ENCODE measurements at regions not wholly inside any gene's neighbourhood (a gene's known extent, or its start where the extent isn't known, plus 50 kb on each side); places are given as distances from the start of the nearest gene placed in this dataset.

- intact Hi-C loops (cut with DNase I; ENCODE audit: low total_unique reads): no loop called here
- no peaks in the 10 kb centered on the region for H3K36me3 ChIP-seq
- TF ChIP-seq POLR2AphosphoS5 (IDR thresholded peaks at IDR 0.05) (no peak), CTCF (IDR thresholded peaks at IDR 0.05) (no peak), POLR2A (IDR thresholded peaks at IDR 0.05) (no peak)
- H3K4me3 ChIP-seq: no peak overlapping the region
- H3K27ac ChIP-seq: no peak overlapping the region
- no peaks in the 10 kb centered on the region for H3K4me1 ChIP-seq
- H3K27me3 ChIP-seq: no peaks in the 10 kb centered on the region
- no peak for DNase-seq (ENCODE audit: low spot score in 2 of 2)
- no peaks in the 10 kb centered on the region for H3K9me3 ChIP-seq
Observed at GRCh38 chr6:92848901-92849300, 570.5 kb downstream of the EPHA7 start.

- Histone ChIP-seq H3K9me3 (no peaks in the 10 kb centered on the region), H3K27me3 (no peaks in the 10 kb centered on the region), H3K27ac (no peak overlapping the region), H3K4me1 (no peaks in the 10 kb centered on the region), H3K4me3 (no peak overlapping the region), H3K36me3 (no peaks in the 10 kb centered on the region)
- DNase-seq (ENCODE audit: low spot score in 2 of 2): no peak
- intact Hi-C loops (cut with DNase I; ENCODE audit: low total_unique reads): no loop called here
- TF ChIP-seq POLR2A (IDR thresholded peaks at IDR 0.05) (no peak), POLR2AphosphoS5 (IDR thresholded peaks at IDR 0.05) (no peak), CTCF (IDR thresholded peaks at IDR 0.05) (no peak)
Observed at GRCh38 chr6:92848459-92848858, 570.9 kb downstream of the EPHA7 start.

- Histone ChIP-seq H3K4me1 (no peaks in the 10 kb centered on the region), H3K4me3 (no peak overlapping the region), H3K27ac (no peak overlapping the region), H3K36me3 (no peaks in the 10 kb centered on the region), H3K9me3 (no peaks in the 10 kb centered on the region), H3K27me3 (no peaks in the 10 kb centered on the region)
- TF ChIP-seq POLR2A (IDR thresholded peaks at IDR 0.05) (no peak), CTCF (IDR thresholded peaks at IDR 0.05) (no peak), POLR2AphosphoS5 (IDR thresholded peaks at IDR 0.05) (no peak)
- no peak for DNase-seq (ENCODE audit: low spot score in 2 of 2)
- intact Hi-C loops (cut with DNase I; ENCODE audit: low total_unique reads): no loop called here
Observed at GRCh38 chr6:92847988-92848387, 571.4 kb downstream of the EPHA7 start.

- DNase-seq (ENCODE audit: low spot score in 2 of 2): no peak
- no peak for TF ChIP-seq CTCF (IDR thresholded peaks at IDR 0.05)
- TF ChIP-seq POLR2A (IDR thresholded peaks at IDR 0.05): no peak
- no peak for TF ChIP-seq POLR2AphosphoS5 (IDR thresholded peaks at IDR 0.05)
Observed at GRCh38 chr6:92840246-92840930, 579.0 kb downstream of the EPHA7 start.

GRCh38 chr6:92828788-92829187 lies 590.6 kb downstream of the EPHA7 start:
- H3K9me3 ChIP-seq: no peaks in the 10 kb centered on the region
- intact Hi-C loops (cut with DNase I; ENCODE audit: low total_unique reads): no loop called here

More at GRCh38 chr6:92840246-92840930, 579.0 kb downstream of the EPHA7 start:
- Histone ChIP-seq H3K9me3 (no peaks in the 10 kb centered on the region), H3K27me3 (no peaks in the 10 kb centered on the region), H3K27ac (no peak overlapping the region), H3K36me3 (no peaks in the 10 kb centered on the region), H3K4me3 (no peak overlapping the region), H3K4me1 (no peaks in the 10 kb centered on the region)
- intact Hi-C loops (cut with DNase I; ENCODE audit: low total_unique reads): no loop called here

More at GRCh38 chr6:92828788-92829187, 590.6 kb downstream of the EPHA7 start:
- H3K36me3 ChIP-seq: no peaks in the 10 kb centered on the region
- no peak for DNase-seq (ENCODE audit: low spot score in 2 of 2)
- H3K4me3 ChIP-seq: no peak overlapping the region
- TF ChIP-seq POLR2AphosphoS5 (IDR thresholded peaks at IDR 0.05) (no peak), CTCF (IDR thresholded peaks at IDR 0.05) (no peak), POLR2A (IDR thresholded peaks at IDR 0.05) (no peak)
- H3K4me1 ChIP-seq: no peaks in the 10 kb centered on the region
- no peak overlapping the region for H3K27ac ChIP-seq
- no peaks in the 10 kb centered on the region for H3K27me3 ChIP-seq

Measured in breast epithelium (tissue), 4 donors.